Neural cell (in vitro differentiated cells): ENCODE measurements at regions not wholly inside any gene's neighbourhood (a gene's known extent, or its start where the extent isn't known, plus 50 kb on each side); places are given as distances from the start of the nearest gene placed in this dataset.

Experiments used
- H2AFZ ChIP-seq: fragments of 200-600, 300-800 bp; sonication (generic), shearing (Covaris generic); 2 replicates; pipeline ENCODE4 v1.6.0; 2014; ENCODE audit warnings: low read depth, mild to moderate bottlenecking, antibody characterized with exemption, low read length, moderate library complexity
- H3F3A ChIP-seq: fragments of 200-600 bp; shearing (Covaris generic); 2 replicates; pipeline ENCODE4 v1.6.1; 2016; ENCODE audit warnings: mild to moderate bottlenecking, moderate library complexity, mixed read lengths, antibody characterized with exemption, low read length; ENCODE audit not compliant: insufficient read depth, poor library complexity, severe bottlenecking
- H3K27ac ChIP-seq: fragments of 200-600, 300-800 bp; sonication (generic), shearing (Covaris generic); 2 replicates; pipeline ENCODE4 v1.5.1; 2014; ENCODE audit warnings: mild to moderate bottlenecking, low read length, moderate library complexity
- H3K27me3 ChIP-seq: fragments of 300-800, 200-600 bp; sonication (generic), shearing (Covaris generic); 2 replicates; pipeline ENCODE4 v1.6.0; 2014; ENCODE audit warnings: mild to moderate bottlenecking, low read depth, low read length, moderate library complexity; ENCODE audit not compliant: insufficient read depth
- H3K36me3 ChIP-seq: fragments of 300-800, 200-600 bp; sonication (generic), shearing (Covaris generic); 2 replicates; pipeline ENCODE4 v1.5.1; 2014; ENCODE audit warnings: mild to moderate bottlenecking, antibody characterized with exemption, low read length, moderate library complexity; ENCODE audit not compliant: insufficient read depth
- H3K4me2 ChIP-seq: fragments of 300-800, 200-600 bp; sonication (generic), shearing (Covaris generic); 2 replicates; pipeline ENCODE4 v1.6.0; 2014; ENCODE audit warnings: mild to moderate bottlenecking, low read length
- H3K4me3 ChIP-seq: fragments of 300-800, 200-600 bp; sonication (generic), shearing (Covaris generic); 2 replicates; pipeline ENCODE4 v1.5.1; 2014; ENCODE audit warnings: mild to moderate bottlenecking, low read length, moderate library complexity
- H3K79me2 ChIP-seq: fragments of 200-600 bp; shearing (Covaris generic); replicated peaks from 2 replicates; pipeline ENCODE4 v1.6.0; 2014; ENCODE audit warnings: mild to moderate bottlenecking, low read length, moderate library complexity; ENCODE audit not compliant: insufficient read depth
- H3K9ac ChIP-seq: fragments of 300-800, 200-600 bp; sonication (generic), shearing (Covaris generic); 2 replicates; pipeline ENCODE4 v1.6.1; 2016; ENCODE audit warnings: mild to moderate bottlenecking, low read length, mixed read lengths
- H3K9me2 ChIP-seq: fragments of 200-600 bp; shearing (Covaris generic); 2 replicates; pipeline ENCODE4 v1.6.1; 2016; ENCODE audit warnings: mild to moderate bottlenecking, low read length, mixed read lengths; ENCODE audit not compliant: insufficient read depth
- H3K9me3 ChIP-seq: fragments of 200-600, 300-800 bp; sonication (generic), shearing (Covaris generic); 2 replicates; pipeline ENCODE4 v1.6.1; 2016; ENCODE audit warnings: mild to moderate bottlenecking, mixed run types, low read length, moderate library complexity, mixed read lengths
- H4K20me1 ChIP-seq: fragments of 200-600 bp; shearing (Covaris generic); 2 replicates; pipeline ENCODE4 v1.6.1; 2016; ENCODE audit warnings: mild to moderate bottlenecking, mixed run types; ENCODE audit not compliant: insufficient read depth
- EP300 ChIP-seq: fragments of 450-650 bp; conservative IDR thresholded peaks from 2 replicates; pipeline ENCODE4 v1.6.1; 2014; ENCODE audit warnings: antibody characterized with exemption, mild to moderate bottlenecking, moderate library complexity; ENCODE audit not compliant: poor library complexity, severe bottlenecking
- EZH2 ChIP-seq: fragments of 200-600, 300-800 bp; shearing (Covaris generic), sonication (generic); IDR thresholded peaks from 2 replicates; pipeline ENCODE4 v1.6.1; 2014; ENCODE audit warnings: antibody characterized with exemption, low read length, borderline replicate concordance, mild to moderate bottlenecking; ENCODE audit not compliant: insufficient read depth, poor library complexity, severe bottlenecking
- MXI1 ChIP-seq: fragments of 450-650 bp; conservative IDR thresholded peaks from 2 replicates; pipeline ENCODE4 v1.6.1; 2014; ENCODE audit warnings: antibody characterized with exemption, mild to moderate bottlenecking; ENCODE audit not compliant: poor library complexity, severe bottlenecking
- POLR2AphosphoS5 ChIP-seq: IDR thresholded peaks from 2 replicates; pipeline ENCODE4 v1.6.1; 2012
- RAD21 ChIP-seq: fragments of 450-650 bp; conservative IDR thresholded peaks from 2 replicates; pipeline ENCODE4 v1.6.1; 2014; ENCODE audit warnings: antibody characterized with exemption, mild to moderate bottlenecking, moderate library complexity
- SMC3 ChIP-seq: fragments of 450-650 bp; conservative IDR thresholded peaks from 2 replicates; pipeline ENCODE4 v1.6.1; 2014; ENCODE audit warnings: antibody characterized with exemption, mild to moderate bottlenecking, moderate library complexity; ENCODE audit not compliant: poor library complexity
- TAF1 ChIP-seq: IDR thresholded peaks from 2 replicates; pipeline ENCODE4 v1.6.1; 2012; ENCODE audit warnings: low read depth
- TF ChIP-seq, protein P1 (sequence below): fragments of 450-650 bp; IDR thresholded peaks from 2 replicates; pipeline ENCODE4 v1.5.1; 2014; ENCODE audit warnings: antibody characterized with exemption, mild to moderate bottlenecking, moderate library complexity; ENCODE audit not compliant: poor library complexity, severe bottlenecking
- TF ChIP-seq, protein P2 (sequence below): IDR thresholded peaks from 2 replicates; pipeline ENCODE4 v1.6.1; 2012; ENCODE audit warnings: borderline replicate concordance

GRCh38 chr1:55839221-55839620 lies 624.1 kb upstream of the USP24 start:
- no peaks in the 10 kb centered on the region for H3K27me3 ChIP-seq
- H3K4me2 ChIP-seq = no peak overlapping the region
- H3K9ac ChIP-seq = no peak overlapping the region
- no peaks in the 10 kb centered on the region for H3K9me3 ChIP-seq
- TF ChIP-seq SMC3 = no peak
- no peak for TF ChIP-seq MXI1
- TF ChIP-seq EZH2 = no peak
- TF ChIP-seq POLR2AphosphoS5 = no peak
- TF ChIP-seq, protein P1, sequence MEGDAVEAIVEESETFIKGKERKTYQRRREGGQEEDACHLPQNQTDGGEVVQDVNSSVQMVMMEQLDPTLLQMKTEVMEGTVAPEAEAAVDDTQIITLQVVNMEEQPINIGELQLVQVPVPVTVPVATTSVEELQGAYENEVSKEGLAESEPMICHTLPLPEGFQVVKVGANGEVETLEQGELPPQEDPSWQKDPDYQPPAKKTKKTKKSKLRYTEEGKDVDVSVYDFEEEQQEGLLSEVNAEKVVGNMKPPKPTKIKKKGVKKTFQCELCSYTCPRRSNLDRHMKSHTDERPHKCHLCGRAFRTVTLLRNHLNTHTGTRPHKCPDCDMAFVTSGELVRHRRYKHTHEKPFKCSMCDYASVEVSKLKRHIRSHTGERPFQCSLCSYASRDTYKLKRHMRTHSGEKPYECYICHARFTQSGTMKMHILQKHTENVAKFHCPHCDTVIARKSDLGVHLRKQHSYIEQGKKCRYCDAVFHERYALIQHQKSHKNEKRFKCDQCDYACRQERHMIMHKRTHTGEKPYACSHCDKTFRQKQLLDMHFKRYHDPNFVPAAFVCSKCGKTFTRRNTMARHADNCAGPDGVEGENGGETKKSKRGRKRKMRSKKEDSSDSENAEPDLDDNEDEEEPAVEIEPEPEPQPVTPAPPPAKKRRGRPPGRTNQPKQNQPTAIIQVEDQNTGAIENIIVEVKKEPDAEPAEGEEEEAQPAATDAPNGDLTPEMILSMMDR = no peak
- no peak for TF ChIP-seq TAF1
- TF ChIP-seq, protein P2, sequence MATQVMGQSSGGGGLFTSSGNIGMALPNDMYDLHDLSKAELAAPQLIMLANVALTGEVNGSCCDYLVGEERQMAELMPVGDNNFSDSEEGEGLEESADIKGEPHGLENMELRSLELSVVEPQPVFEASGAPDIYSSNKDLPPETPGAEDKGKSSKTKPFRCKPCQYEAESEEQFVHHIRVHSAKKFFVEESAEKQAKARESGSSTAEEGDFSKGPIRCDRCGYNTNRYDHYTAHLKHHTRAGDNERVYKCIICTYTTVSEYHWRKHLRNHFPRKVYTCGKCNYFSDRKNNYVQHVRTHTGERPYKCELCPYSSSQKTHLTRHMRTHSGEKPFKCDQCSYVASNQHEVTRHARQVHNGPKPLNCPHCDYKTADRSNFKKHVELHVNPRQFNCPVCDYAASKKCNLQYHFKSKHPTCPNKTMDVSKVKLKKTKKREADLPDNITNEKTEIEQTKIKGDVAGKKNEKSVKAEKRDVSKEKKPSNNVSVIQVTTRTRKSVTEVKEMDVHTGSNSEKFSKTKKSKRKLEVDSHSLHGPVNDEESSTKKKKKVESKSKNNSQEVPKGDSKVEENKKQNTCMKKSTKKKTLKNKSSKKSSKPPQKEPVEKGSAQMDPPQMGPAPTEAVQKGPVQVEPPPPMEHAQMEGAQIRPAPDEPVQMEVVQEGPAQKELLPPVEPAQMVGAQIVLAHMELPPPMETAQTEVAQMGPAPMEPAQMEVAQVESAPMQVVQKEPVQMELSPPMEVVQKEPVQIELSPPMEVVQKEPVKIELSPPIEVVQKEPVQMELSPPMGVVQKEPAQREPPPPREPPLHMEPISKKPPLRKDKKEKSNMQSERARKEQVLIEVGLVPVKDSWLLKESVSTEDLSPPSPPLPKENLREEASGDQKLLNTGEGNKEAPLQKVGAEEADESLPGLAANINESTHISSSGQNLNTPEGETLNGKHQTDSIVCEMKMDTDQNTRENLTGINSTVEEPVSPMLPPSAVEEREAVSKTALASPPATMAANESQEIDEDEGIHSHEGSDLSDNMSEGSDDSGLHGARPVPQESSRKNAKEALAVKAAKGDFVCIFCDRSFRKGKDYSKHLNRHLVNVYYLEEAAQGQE = no peak
- TF ChIP-seq EP300 = no peak
- no peak for TF ChIP-seq RAD21
- no peaks in the 10 kb centered on the region for H3K9me2 ChIP-seq
- no peaks in the 10 kb centered on the region for H4K20me1 ChIP-seq
- H3K79me2 ChIP-seq = no peaks in the 10 kb centered on the region
- H3K36me3 ChIP-seq = no peaks in the 10 kb centered on the region
- H3K27ac ChIP-seq = no peak overlapping the region
- no peak overlapping the region for H3K4me3 ChIP-seq
- H3F3A ChIP-seq = no peaks in the 10 kb centered on the region
- H2AFZ ChIP-seq = no peak overlapping the region

GRCh38 chr1:55836086-55836485 lies 620.9 kb upstream of the USP24 start:
- H3F3A ChIP-seq = no peaks in the 10 kb centered on the region
- H3K9me3 ChIP-seq = no peaks in the 10 kb centered on the region
- no peak overlapping the region for H3K9ac ChIP-seq
- TF ChIP-seq MXI1 (no peak), TAF1 (no peak), EZH2 (no peak), POLR2AphosphoS5 (no peak), SMC3 (no peak), EP300 (no peak), RAD21 (no peak)
- TF ChIP-seq, protein P1 = no peak
- TF ChIP-seq, protein P2 = no peak
- no peak overlapping the region for H3K4me2 ChIP-seq
- H3K9me2 ChIP-seq = no peaks in the 10 kb centered on the region
- H3K36me3 ChIP-seq = no peaks in the 10 kb centered on the region
- no peaks in the 10 kb centered on the region for H3K27me3 ChIP-seq
- H3K27ac ChIP-seq = no peak overlapping the region
- H4K20me1 ChIP-seq = no peaks in the 10 kb centered on the region
- no peak overlapping the region for H2AFZ ChIP-seq
- H3K4me3 ChIP-seq = no peak overlapping the region
- no peaks in the 10 kb centered on the region for H3K79me2 ChIP-seq
